GM21717 (cell line): ENCODE measurements at regions not wholly inside any gene's neighbourhood (a gene's known extent, or its start where the extent isn't known, plus 50 kb on each side); places are given as distances from the start of the nearest gene placed in this dataset.
"Not testable (repeated sequence)": the region's sequence is repeated elsewhere in the genome, so short reads cannot be mapped to it uniquely, and the experiment has no call there.

ENCODE experiments used
- ATAC-seq: cut with Tn5 transposase; IDR thresholded peaks from one replicate; pipeline ENCODE4 v1.9.1; 2021; ENCODE audit warnings: mild to moderate bottlenecking, moderate library complexity; ENCODE audit not compliant: unreplicated experiment

GRCh38 chrX:109782994-109783700, 50.1 kb upstream of the ACSL4 start:
- ATAC-seq, result peak; percentile 89

DNA sequence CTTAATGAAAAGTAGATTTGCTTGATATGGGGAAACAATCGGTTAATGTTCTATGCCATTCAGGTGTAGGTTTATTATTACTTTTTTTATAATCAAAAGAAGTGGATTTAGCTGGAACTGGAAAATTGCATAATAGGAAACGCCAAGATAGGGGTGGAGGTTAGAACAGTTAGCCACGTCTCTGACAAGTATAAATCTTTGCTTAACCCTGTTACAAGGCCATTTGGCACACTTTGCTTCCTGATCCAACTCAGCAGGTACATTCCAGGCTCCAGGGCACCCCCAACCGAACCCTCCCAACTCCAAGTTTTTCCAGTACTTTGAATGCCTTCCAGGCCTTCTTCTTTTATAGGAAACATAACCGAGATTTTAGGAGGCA, 50.6 kb upstream of the ACSL4 start:
- ATAC-seq, result no peak

DNA sequence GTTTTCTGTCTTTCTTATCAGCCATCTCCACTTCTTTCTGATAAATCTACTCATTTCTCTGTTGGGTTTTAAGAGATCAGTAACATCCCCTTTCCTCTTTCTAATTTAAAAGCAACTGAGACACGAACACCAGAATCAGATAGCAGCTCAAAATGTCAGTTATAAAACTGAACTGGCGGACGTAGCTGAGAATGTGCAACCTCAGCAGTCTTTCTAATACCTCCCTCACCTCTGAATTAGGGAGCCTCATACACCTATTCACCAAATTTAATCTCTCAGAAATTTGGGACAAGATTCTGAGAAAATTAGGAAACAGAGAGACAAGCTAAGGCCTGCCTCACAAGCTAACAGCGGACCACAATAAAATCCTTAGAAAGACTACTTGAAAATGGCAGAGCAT, 52.0 kb upstream of the ACSL4 start:
- no peak for ATAC-seq

GRCh38 chrX:109790511-109790910, 57.5 kb upstream of the ACSL4 start:
- not testable (repeated sequence) for ATAC-seq

- no peak for ATAC-seq
Measured at GRCh38 chrX:109793191-109793590, 60.1 kb upstream of the ACSL4 start.

GRCh38 chrX:109795682-109796081, 62.6 kb upstream of the ACSL4 start:
- ATAC-seq, result no peak

GRCh38 chrX:109797311-109797975, 64.4 kb upstream of the ACSL4 start:
- ATAC-seq, result no peak

- ATAC-seq, result no peak
Measured at GRCh38 chrX:109812236-109812635, 79.2 kb upstream of the ACSL4 start.

DNA sequence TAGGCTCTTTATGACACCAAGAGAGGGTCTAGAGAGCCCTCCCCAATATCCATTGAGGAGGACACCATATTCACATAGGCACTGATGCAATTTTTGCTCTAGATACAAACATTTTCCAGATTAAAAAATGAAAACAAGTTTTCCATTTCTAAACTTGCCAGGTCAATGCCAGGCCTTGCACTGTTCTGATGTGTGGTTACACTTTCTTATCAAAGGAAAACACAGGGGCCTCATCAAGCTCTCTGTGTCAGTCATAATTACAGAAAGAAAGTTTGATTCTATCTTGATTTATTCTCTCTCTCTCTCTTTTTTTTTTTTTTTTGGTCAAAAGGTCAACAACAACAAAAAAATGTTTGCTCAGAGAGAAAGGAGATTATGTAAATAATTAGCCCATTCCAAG, 80.2 kb upstream of the ACSL4 start:
- no peak for ATAC-seq

DNA sequence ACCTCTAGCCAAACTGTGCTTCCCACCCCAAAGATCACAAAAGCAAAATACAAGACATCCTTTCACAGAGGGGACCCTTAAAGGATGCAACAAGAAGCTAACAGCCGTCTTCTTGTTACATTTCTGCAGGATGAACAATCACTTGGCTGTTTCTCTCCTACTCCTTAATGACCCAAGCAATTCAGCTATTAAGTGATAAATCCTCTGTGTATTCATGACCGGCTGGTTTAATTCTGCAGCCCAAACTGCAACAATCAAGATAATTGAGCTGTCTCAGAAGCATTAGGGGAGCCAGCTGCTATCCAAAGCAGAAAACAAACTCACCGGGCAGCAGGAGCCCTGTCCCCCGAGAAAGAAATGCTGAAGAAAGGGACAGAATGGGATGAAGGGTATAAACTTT, 85.9 kb upstream of the ACSL4 start:
- no peak for ATAC-seq

DNA sequence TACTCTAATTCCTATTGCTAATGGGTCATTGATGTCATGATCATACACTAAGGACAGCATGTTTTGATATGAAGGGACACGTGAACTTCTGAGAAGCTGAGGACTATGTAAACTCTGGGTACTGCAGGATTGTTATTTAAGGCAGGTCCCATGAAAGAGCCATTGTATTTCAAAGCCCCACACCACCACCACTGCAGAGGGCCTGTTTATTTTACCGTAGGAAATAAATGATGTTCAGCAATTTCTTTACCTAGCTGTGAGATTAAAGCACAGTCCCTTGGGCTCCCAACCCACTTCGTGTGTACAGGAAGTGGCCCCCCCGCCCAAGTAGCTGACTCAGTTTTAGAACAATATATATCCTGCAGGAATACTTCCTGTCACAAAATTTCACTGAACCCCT, 89.8 kb upstream of the ACSL4 start:
- no peak for ATAC-seq

GRCh38 chrX:109826954-109827708, 94.1 kb upstream of the ACSL4 start:
- no peak for ATAC-seq

GRCh38 chrX:109827772-109828171, 94.7 kb upstream of the ACSL4 start:
- no peak for ATAC-seq

- ATAC-seq, result no peak
Measured at GRCh38 chrX:109830157-109830703, 97.2 kb upstream of the ACSL4 start.

DNA sequence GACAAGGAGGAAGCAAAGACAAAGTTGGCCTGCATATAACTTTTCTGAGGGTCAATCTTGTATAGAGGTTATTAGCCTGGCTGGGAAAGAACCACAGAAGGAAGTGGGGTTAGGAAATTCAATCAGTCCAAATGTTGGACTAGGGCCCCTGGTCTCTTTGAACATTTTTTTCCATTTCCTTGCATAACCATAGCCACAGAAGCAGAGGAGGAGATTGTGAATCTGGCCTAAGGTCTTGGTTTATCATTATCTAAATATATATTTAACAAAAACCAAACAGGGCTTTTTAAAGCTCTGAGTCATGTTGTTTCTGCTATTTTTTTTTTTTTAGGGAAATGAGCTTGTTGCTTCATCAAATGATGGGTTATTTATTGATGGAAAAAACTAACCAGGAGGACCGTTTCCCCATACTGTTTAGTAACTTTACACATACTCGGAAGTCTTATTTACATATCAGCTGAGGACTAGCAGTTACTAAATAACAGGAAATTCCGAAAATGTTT, 97.7 kb upstream of the ACSL4 start:
- ATAC-seq, result peak; percentile 64

DNA sequence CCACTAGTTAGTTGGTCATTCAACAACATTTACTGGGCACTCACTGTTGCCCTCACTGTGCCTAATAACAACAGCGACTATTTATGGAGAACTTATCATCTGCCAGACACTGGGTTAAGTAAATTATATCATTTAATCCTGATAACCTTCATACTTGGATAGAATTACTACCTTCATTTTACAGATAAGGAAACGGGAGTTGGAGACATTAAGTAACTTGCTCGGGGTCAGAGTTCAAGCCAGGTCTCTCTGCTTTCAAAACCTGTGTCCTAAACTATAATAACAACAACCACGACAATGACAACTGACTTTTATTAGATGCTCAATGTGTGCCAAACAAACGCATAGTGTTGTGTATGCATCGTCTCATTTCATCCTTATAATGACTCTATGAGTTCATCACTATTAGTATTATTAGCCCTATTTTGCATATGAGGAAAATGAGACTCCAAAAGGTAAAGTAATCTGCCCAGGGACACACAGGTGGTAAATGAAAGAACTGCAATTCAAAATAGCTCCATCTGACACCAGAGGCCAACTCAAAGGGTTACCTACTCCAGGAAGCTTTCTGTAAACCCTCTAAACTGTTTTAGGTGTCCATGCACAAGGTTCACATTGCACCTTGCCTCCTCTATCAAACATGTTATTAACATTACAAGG, 98.4 kb upstream of the ACSL4 start:
- ATAC-seq, result peak; percentile 15

DNA sequence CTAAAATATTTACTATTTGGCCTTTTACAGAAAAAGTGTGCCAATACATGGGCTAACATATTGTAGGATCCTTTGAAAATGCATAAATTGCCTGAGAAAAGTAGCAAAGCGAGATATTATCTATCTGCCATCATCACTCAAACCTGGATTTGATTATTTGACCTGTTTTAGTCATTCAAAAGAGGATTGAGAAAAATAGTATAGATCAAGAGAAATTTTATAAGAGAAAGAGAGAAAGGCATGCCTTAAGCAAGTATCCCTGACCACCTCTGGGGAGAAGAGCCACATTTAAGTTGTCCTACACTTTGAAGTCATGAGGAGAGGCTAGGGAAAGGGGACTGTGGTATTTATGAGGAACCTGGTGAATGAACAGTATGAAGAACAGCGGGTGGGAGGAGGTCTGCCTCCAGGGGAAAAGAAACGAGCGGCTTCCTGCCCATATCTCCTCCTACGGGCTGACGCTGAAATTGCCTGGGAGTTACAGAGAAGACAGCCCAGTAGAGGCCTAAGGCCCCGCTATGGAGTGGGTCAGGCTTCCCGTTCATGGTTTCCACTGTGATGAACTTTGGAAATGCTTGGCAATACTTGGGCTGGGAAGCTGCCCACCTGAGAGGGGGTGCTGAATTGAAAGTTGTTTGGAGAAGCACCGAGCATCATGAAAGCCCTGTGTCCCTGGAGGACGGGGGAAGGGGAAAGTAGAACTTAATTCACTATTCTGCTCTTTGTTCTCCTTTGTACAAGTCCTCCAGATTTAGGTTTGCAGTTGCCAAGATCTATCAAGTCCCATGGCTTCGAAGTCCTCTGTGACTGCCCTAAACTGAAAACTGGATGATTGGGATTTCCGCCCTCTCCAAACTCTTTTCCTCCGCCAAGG, 106.9 kb upstream of the ACSL4 start:
- ATAC-seq, result no peak

DNA sequence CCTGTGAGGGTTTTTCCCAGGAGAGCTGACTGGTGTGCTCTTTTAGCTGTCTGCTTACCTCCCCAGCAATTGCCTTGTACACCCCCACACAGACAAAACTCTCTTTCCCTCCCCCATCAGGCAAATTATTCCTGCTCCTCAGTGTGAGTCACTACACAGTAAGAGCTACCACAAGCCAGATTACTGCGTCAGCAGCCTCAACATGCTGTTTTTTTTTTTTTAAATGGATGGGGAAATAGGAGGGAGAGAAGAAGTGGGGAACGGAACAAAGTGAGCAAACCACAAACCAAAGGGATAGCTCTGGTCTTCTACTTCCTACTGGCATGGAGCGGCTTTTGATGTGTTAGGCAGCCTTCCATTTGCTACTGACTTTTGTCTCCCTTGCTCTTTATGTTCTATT, 107.5 kb upstream of the ACSL4 start:
- ATAC-seq, result no peak

- no peak for ATAC-seq
Measured at GRCh38 chrX:109841257-109841656, 108.2 kb upstream of the ACSL4 start.
